SU-DHL-6 (cell line): ENCODE measurements at regions not wholly inside any gene's neighbourhood (a gene's known extent, or its start where the extent isn't known, plus 50 kb on each side); places are given as distances from the start of the nearest gene placed in this dataset.

Experiments
- EZH2phosphoT487 ChIP-seq: fragments of 200-600 bp; sonication (generic), shearing (Covaris generic); conservative IDR thresholded peaks from 2 replicates; pipeline ENCODE4 v1.6.1; 2018; ENCODE audit warnings: mild to moderate bottlenecking, antibody characterized with exemption, low read length, moderate library complexity, mixed read lengths
- TF ChIP-seq, protein P1 (sequence below): fragments of 200-600 bp; sonication (generic); IDR thresholded peaks from one replicate; pipeline ENCODE4 v1.5.1; 2017; ENCODE audit warnings: antibody characterized with exemption, mild to moderate bottlenecking, low read length, moderate library complexity; ENCODE audit not compliant: insufficient read depth, poor library complexity, severe bottlenecking

DNA sequence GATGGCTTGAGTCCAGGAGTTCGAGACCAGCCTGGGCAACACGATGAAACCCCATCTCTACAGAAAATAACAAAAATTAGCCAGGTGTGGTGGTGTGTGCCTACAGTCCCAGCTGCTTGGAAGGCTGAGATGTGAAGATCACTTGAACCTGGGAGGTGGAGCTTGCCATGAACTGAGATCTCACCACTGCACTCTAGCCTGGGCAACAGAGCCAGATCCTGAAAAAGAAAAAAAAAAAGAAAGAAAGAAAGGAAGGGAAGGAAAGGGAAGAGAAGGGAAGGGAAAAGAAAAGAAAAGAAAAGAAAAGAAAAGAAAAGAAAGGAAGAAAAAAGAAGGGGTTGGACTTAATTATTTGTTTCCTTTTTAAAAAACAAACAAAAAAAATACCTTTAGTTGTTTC lies 764.2 kb downstream of the IRX1 start:
- TF ChIP-seq, protein P1, sequence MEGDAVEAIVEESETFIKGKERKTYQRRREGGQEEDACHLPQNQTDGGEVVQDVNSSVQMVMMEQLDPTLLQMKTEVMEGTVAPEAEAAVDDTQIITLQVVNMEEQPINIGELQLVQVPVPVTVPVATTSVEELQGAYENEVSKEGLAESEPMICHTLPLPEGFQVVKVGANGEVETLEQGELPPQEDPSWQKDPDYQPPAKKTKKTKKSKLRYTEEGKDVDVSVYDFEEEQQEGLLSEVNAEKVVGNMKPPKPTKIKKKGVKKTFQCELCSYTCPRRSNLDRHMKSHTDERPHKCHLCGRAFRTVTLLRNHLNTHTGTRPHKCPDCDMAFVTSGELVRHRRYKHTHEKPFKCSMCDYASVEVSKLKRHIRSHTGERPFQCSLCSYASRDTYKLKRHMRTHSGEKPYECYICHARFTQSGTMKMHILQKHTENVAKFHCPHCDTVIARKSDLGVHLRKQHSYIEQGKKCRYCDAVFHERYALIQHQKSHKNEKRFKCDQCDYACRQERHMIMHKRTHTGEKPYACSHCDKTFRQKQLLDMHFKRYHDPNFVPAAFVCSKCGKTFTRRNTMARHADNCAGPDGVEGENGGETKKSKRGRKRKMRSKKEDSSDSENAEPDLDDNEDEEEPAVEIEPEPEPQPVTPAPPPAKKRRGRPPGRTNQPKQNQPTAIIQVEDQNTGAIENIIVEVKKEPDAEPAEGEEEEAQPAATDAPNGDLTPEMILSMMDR: no peak
- TF ChIP-seq EZH2phosphoT487: no peak
